Right atrium auricular region (tissue), 2 donors: ENCODE measurements at regions not wholly inside any gene's neighbourhood (a gene's known extent, or its start where the extent isn't known, plus 50 kb on each side); places are given as distances from the start of the nearest gene placed in this dataset.

Source experiments
- DNase-seq: peaks from one replicate; pipeline ENCODE4 v3.0.0-alpha.2; 2019; ENCODE audit warnings: low spot score
- H3K27ac ChIP-seq, 2 donors: fragments of 200-600 bp; sonication (generic); 1 replicate in 1 of 2; 2 replicates in 1 of 2; pipeline ENCODE4 v1.5.1; 2016 to 2019
- H3K27me3 ChIP-seq, 2 donors: fragments of 200-600 bp; sonication (generic); one replicate each; pipeline versions ENCODE4 v1.5.1 to v1.6.0; 2017 to 2019
- H3K36me3 ChIP-seq: fragments of 200-600 bp; sonication (generic); one replicate; pipeline ENCODE4 v1.5.1; 2016
- H3K4me1 ChIP-seq, 2 donors: fragments of 200-600 bp; sonication (generic); one replicate each; pipeline versions ENCODE4 v1.5.1 to v1.6.0; 2017 to 2019
- H3K4me3 ChIP-seq, 2 donors: fragments of 200-600 bp; sonication (generic); 1 replicate in 1 of 2; 2 replicates in 1 of 2; pipeline ENCODE4 v1.5.1; 2017 to 2019; ENCODE audit warnings: mild to moderate bottlenecking in 1 of 2, moderate library complexity in 1 of 2
- H3K9me3 ChIP-seq, 2 donors: fragments of 200-600 bp; sonication (generic); one replicate each; pipeline ENCODE4 v1.5.1; 2019
- CTCF ChIP-seq, 2 donors: fragments of 200-600 bp; sonication (generic); IDR thresholded peaks; one replicate each; pipeline ENCODE4 v1.5.1; 2019; ENCODE audit warnings: antibody characterized with exemption in 2 of 2

- Histone ChIP-seq H3K4me1 (peaks cover 0 to 4% of the 10 kb centered on the region in 2 donors), H3K36me3 (no peaks in the 10 kb centered on the region), H3K9me3 (no peaks in the 10 kb centered on the region), H3K27ac (no peak overlapping the region), H3K27me3 (no peaks in the 10 kb centered on the region), H3K4me3 (no peak overlapping the region)
- no peak for TF ChIP-seq CTCF (IDR thresholded peaks at IDR 0.05)
- no peak for DNase-seq
Observed at GRCh38 chr2:217451666-217452065, 551.1 kb downstream of the TNS1 start.

GRCh38 chr2:217449444-217449843 is 553.4 kb downstream of the TNS1 start:
- Histone ChIP-seq H3K27me3 (no peaks in the 10 kb centered on the region), H3K9me3 (no peaks in the 10 kb centered on the region), H3K4me3 (no peak overlapping the region), H3K36me3 (no peaks in the 10 kb centered on the region), H3K27ac (no peak overlapping the region), H3K4me1 (peaks cover 0 to 4% of the 10 kb centered on the region in 2 donors)
- no peak for DNase-seq
- no peak for TF ChIP-seq CTCF (IDR thresholded peaks at IDR 0.05)

GRCh38 chr2:217448860-217449259 is 553.9 kb downstream of the TNS1 start:
- H3K4me3 ChIP-seq = no peak overlapping the region
- peaks cover 0 to 4% of the 10 kb centered on the region in 2 donors for H3K4me1 ChIP-seq
- no peak for TF ChIP-seq CTCF (IDR thresholded peaks at IDR 0.05)
- H3K9me3 ChIP-seq = no peaks in the 10 kb centered on the region
- no peak for DNase-seq
- no peaks in the 10 kb centered on the region for H3K27me3 ChIP-seq
- no peaks in the 10 kb centered on the region for H3K36me3 ChIP-seq
- H3K27ac ChIP-seq = no peak overlapping the region

- no peak for TF ChIP-seq CTCF (IDR thresholded peaks at IDR 0.05)
- DNase-seq = no peak
- H3K4me1 ChIP-seq = no peaks in the 10 kb centered on the region
Observed at GRCh38 chr2:217445723-217446122, 557.1 kb downstream of the TNS1 start.

GRCh38 chr2:217444932-217445331 is 557.9 kb downstream of the TNS1 start:
- no peak for TF ChIP-seq CTCF (IDR thresholded peaks at IDR 0.05)
- Histone ChIP-seq H3K4me1 (no peaks in the 10 kb centered on the region), H3K36me3 (no peaks in the 10 kb centered on the region), H3K27ac (no peak overlapping the region), H3K9me3 (no peaks in the 10 kb centered on the region), H3K4me3 (no peak overlapping the region), H3K27me3 (no peaks in the 10 kb centered on the region)
- DNase-seq = no peak

More at GRCh38 chr2:217445723-217446122, 557.1 kb downstream of the TNS1 start:
- H3K27me3 ChIP-seq = no peaks in the 10 kb centered on the region
- H3K36me3 ChIP-seq = no peaks in the 10 kb centered on the region
- H3K4me3 ChIP-seq = no peak overlapping the region
- H3K9me3 ChIP-seq = no peaks in the 10 kb centered on the region
- no peak overlapping the region for H3K27ac ChIP-seq

- no peaks in the 10 kb centered on the region for H3K36me3 ChIP-seq
- DNase-seq = no peak
- H3K4me1 ChIP-seq = no peaks in the 10 kb centered on the region
- H3K9me3 ChIP-seq = no peaks in the 10 kb centered on the region
- TF ChIP-seq CTCF (IDR thresholded peaks at IDR 0.05) = no peak
- H3K27ac ChIP-seq = no peak overlapping the region
- H3K4me3 ChIP-seq = no peak overlapping the region
- no peaks in the 10 kb centered on the region for H3K27me3 ChIP-seq
Observed at GRCh38 chr2:217444509-217444908, 558.3 kb downstream of the TNS1 start.
